ENCODE measurements at regions not wholly inside any gene's neighbourhood (a gene's known extent, or its start where the extent isn't known, plus 50 kb on each side); places are given as distances from the start of the nearest gene placed in this dataset.

- TF ChIP-seq ETV6 (CRISPR knock-in tag; IDR thresholded peaks at IDR 0.05) (no peak), HMGXB4 (CRISPR knock-in tag; IDR thresholded peaks at IDR 0.05) (no peak), ATF1 (CRISPR knock-in tag; IDR thresholded peaks at IDR 0.05) (no peak), ATF3 (CRISPR knock-in tag; conservative IDR thresholded peaks at IDR 0.05) (no peak), PRDM15 (CRISPR knock-in tag; IDR thresholded peaks at IDR 0.05) (no peak)
These were observed 675.3 kb upstream of the CCNG1 start for GRCh38 chr5:162762119-162762518.

Data from WTC11 (cell line).